A549 (cell line): ENCODE measurements at regions not wholly inside any gene's neighbourhood (a gene's known extent, or its start where the extent isn't known, plus 50 kb on each side); places are given as distances from the start of the nearest gene placed in this dataset.

ENCODE experiments used
- ATAC-seq, 2 experiments: fragments of 200-7000 bp in 1 of 2; fragments of >200 bp in 1 of 2; cut with Nextera tagmentation in 1 of 2; cut with Tn5 transposase in 1 of 2; 3 replicates each; pipeline versions ENCODE4 v1.8.0 to v1.9.1; 2018 to 2020; ENCODE audit warnings: mild to moderate bottlenecking in 1 of 2, moderate library complexity in 1 of 2
- CTCF ChIA-PET: fragments of 300-600 bp; sonication (Branson Sonifier 250); formaldehyde crosslinking; extraction: SDS; loops from one replicate; lab custom pipeline; 2021; ENCODE audit warnings: antibody characterized with exemption, inconsistent platforms; lab: Yijun Ruan, JAX
- POLR2A ChIA-PET: fragments of 350-600 bp; formaldehyde crosslinking; extraction: SDS; loops from one replicate; lab custom pipeline; 2021; ENCODE audit warnings: antibody characterized with exemption, inconsistent platforms; lab: Yijun Ruan, JAX
- DNase-seq, 2 experiments: peaks; one replicate each; pipeline versions ENCODE4 v3.0.0 to v3.0.0-alpha.2; 2011 to 2016; ENCODE audit warnings: low read depth in 1 of 2, low spot score in 1 of 2
- FAIRE-seq: peaks from 2 replicates; lab custom pipeline; 2011; peaks lifted over from hg19 to GRCh38; lab: Jason Lieb, UNC
- H3K27ac ChIP-seq, 2 experiments: fragments of >200 bp; sonication (Bioruptor Twin); formaldehyde crosslinking; 3 replicates each; pipeline ENCODE4 v1.5.1; 2016 to 2017
- H3K4me1 ChIP-seq: fragments of >200 bp; sonication (Bioruptor Twin); formaldehyde crosslinking; 3 replicates; pipeline ENCODE4 v1.6.1; 2016
- H3K4me2 ChIP-seq: fragments of >200 bp; sonication (Bioruptor Twin); formaldehyde crosslinking; 3 replicates; pipeline ENCODE4 v1.6.1; 2016
- H3K4me3 ChIP-seq: fragments of >200 bp; sonication (Bioruptor Twin); formaldehyde crosslinking; 3 replicates; pipeline ENCODE4 v1.5.1; 2016
- H3K9me3 ChIP-seq: fragments of >200 bp; sonication (Bioruptor Twin); formaldehyde crosslinking; 3 replicates; pipeline ENCODE4 v1.6.1; 2016
- BHLHE40 ChIP-seq: IDR thresholded peaks from 2 replicates; pipeline ENCODE4 v1.6.1; 2012; ENCODE audit warnings: low read depth, low read length, inconsistent platforms
- CHD2 ChIP-seq: fragments of 150-350 bp; IDR thresholded peaks from 2 replicates; pipeline ENCODE4 v1.6.1; 2014; ENCODE audit warnings: low read length; ENCODE audit not compliant: partially characterized antibody
- CHD4 ChIP-seq: fragments of 200-600 bp; sonication (generic); IDR thresholded peaks from 2 replicates; pipeline ENCODE4 v1.6.1; 2016; ENCODE audit warnings: antibody characterized with exemption, mild to moderate bottlenecking, borderline replicate concordance
- EHF ChIP-seq: fragments of 250-450 bp; sonication (Bioruptor Pico); IDR thresholded peaks from 2 replicates; pipeline ENCODE4 v1.5.0; 2020; ENCODE audit warnings: mild to moderate bottlenecking
- FOSL2 ChIP-seq, 2 experiments: fragments of 450-650 bp in 1 of 2; fragments of >200 bp in 1 of 2; sonication (Bioruptor Twin) in 1 of 2; formaldehyde crosslinking; IDR thresholded peaks; 2 replicates each; pipeline versions ENCODE4 v1.5.0 to v1.6.1; 2016 to 2020; ENCODE audit warnings: mild to moderate bottlenecking in 1 of 2, moderate library complexity in 1 of 2
- GATA3 ChIP-seq: IDR thresholded peaks from 2 replicates; pipeline ENCODE4 v1.6.1; 2012; ENCODE audit warnings: borderline replicate concordance
- HDAC2 ChIP-seq: fragments of 200-600 bp; sonication (generic); IDR thresholded peaks from 2 replicates; pipeline ENCODE4 v1.6.1; 2016
- HOXB13 ChIP-seq: fragments of 250-450 bp; sonication (Bioruptor Pico); IDR thresholded peaks from 2 replicates; pipeline ENCODE4 v1.5.0; 2020; ENCODE audit warnings: low read depth, mild to moderate bottlenecking, moderate library complexity
- JUN ChIP-seq, 2 experiments: fragments of >200 bp; sonication (Bioruptor Twin); formaldehyde crosslinking; IDR thresholded peaks; 2 replicates in 1 of 2; 3 replicates in 1 of 2; pipeline ENCODE4 v1.6.1; 2016 to 2017
- KDM5A ChIP-seq: fragments of 200-600 bp; sonication (generic); IDR thresholded peaks from 2 replicates; pipeline ENCODE4 v1.6.1; 2016; ENCODE audit warnings: antibody characterized with exemption, mild to moderate bottlenecking
- MAZ ChIP-seq: fragments of 150-350 bp; IDR thresholded peaks from 2 replicates; pipeline ENCODE4 v1.6.1; 2014; ENCODE audit warnings: antibody characterized with exemption, low read depth, low read length, borderline replicate concordance
- PHF8 ChIP-seq: fragments of 200-600 bp; sonication (generic); IDR thresholded peaks from 2 replicates; pipeline ENCODE4 v1.6.1; 2016; ENCODE audit warnings: low read depth, mild to moderate bottlenecking, antibody characterized with exemption, moderate library complexity, borderline replicate concordance
- POLR2A ChIP-seq: IDR thresholded peaks from 2 replicates; pipeline ENCODE4 v1.6.1; 2012; ENCODE audit warnings: mild to moderate bottlenecking, low read length
- POLR2AphosphoS2 ChIP-seq: conservative IDR thresholded peaks from 2 replicates; pipeline ENCODE4 v1.6.1; 2012; ENCODE audit warnings: low read length, improper control_type of control experiment, inconsistent platforms
- ZC3H11A ChIP-seq: fragments of 450-650 bp; IDR thresholded peaks from 2 replicates; pipeline ENCODE4 v1.6.1; 2014; ENCODE audit warnings: antibody characterized with exemption, mild to moderate bottlenecking
- ZFP36 ChIP-seq: fragments of 450-650 bp; IDR thresholded peaks from 2 replicates; pipeline ENCODE4 v1.6.1; 2014; ENCODE audit warnings: borderline replicate concordance; ENCODE audit not compliant: partially characterized antibody
- ZNF302 ChIP-seq: fragments of 250-450 bp; sonication (Bioruptor Pico); IDR thresholded peaks from 2 replicates; pipeline ENCODE4 v1.9.0; 2021; ENCODE audit warnings: inconsistent platforms, mild to moderate bottlenecking, moderate library complexity
- ZSCAN20 ChIP-seq: fragments of 250-450 bp; sonication (Bioruptor Pico); IDR thresholded peaks from 2 replicates; pipeline ENCODE4 v1.8.0; 2022; ENCODE audit warnings: mild to moderate bottlenecking, moderate library complexity
- WGBS: methylation state at CpG from one replicate; pipeline ENCODE4 v1.1.6; 2017; ENCODE audit errors: missing lambda C conversion rate; 5-methylcytosine and 5-hydroxymethylcytosine counted together
- TF ChIP-seq, protein P1 (sequence below): IDR thresholded peaks from 2 replicates; pipeline ENCODE4 v1.6.1; 2012
- TF ChIP-seq, protein P2 (sequence below): fragments of 250-450 bp; sonication (Bioruptor Pico); IDR thresholded peaks from 2 replicates; pipeline ENCODE4 v1.5.0; 2020; ENCODE audit warnings: low read depth, mild to moderate bottlenecking, moderate library complexity
- TF ChIP-seq, protein P3 (sequence below): fragments of >200 bp; sonication (Bioruptor Twin); formaldehyde crosslinking; IDR thresholded peaks from 3 replicates; pipeline ENCODE4 v1.6.1; 2016
- TF ChIP-seq, protein P4 (sequence below): fragments of 150-350 bp; IDR thresholded peaks from 2 replicates; pipeline ENCODE4 v1.6.1; 2014; ENCODE audit warnings: low read depth, mild to moderate bottlenecking, low read length

DNA sequence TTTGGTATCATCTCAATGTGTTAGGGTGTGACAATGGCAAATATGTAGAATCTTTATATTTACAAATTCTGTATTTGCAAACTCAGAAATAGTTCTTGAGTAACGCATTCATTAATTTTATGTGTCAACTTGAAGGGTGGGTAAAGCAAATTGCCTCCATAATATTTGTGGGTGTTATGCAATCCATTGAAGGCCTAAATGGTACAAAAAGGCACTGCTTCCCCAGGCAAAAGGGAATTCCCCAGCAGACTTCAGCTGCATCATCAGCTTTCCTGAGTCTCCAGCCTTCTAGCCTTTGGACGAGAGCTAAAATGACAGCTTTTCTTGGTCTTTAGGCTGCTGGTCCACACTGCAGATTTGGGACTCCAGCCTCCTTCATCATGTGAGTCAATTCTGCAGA lies 292.2 kb upstream of the PCDH7 start:
- ATAC-seq (no peak), FAIRE-seq (no peak)

DNA sequence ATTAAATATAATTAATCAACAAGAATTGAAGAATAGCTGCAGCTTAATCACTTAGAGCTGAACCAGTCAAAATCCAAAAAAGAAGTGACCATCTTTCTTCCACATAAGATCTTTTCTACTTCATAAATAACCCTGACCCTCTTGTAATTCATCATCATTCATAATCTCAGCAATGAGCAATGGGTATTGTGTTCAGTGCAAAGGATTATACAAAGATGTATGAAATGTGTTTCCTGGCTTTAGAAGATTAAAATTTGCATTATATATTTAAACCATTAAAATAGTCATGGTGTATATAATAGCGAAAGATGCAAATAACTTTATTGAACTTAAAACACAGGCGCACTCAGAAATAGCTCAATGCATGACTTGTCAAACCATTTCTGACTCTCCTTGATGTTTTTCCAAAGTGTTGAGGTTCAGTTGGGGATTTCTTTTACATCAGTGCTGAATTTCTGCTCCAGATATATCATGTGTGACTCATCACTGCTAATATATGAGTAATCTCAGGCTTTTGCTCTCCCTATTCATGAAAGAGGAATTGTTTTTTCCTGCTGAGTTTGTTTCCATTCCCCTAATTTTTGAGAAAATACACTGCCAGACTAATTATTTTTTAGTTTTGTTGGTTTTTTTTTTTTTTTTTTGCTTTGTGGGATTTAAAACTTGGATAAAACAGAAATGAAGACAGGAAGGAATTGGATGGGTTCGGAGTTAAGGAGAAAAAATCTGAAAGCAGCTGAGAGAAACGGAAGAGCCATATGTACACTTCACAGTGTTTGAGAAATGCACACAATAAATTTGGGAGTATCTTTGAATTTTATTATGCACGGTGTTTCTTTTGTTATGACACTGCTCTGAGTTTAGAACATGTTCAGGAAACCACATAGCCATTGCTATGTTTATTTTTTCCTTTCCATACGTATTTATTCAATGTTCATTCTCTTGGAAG lies 290.1 kb upstream of the PCDH7 start:
- H3K4me3 ChIP-seq: no peak overlapping the region
- 30% methylated on average over 6 of the region's 6 CpGs for WGBS
- H3K27ac ChIP-seq: no peak overlapping the region
- no peaks in the 10 kb centered on the region for H3K9me3 ChIP-seq
- FAIRE-seq (no peak), ATAC-seq (no peak), DNase-seq (no peak)
- no peaks in the 10 kb centered on the region for H3K4me1 ChIP-seq
- TF ChIP-seq CHD2 (no peak), ZSCAN20 (CRISPR knock-in tag) (no peak), FOSL2 (IDR thresholded peaks at IDR 0.05) (no peak), FOSL2 (CRISPR knock-in tag; IDR thresholded peaks at IDR 0.05) (no peak), JUN (IDR thresholded peaks at IDR 0.05) (no peak), KDM5A (no peak), HOXB13 (no peak), ZFP36 (no peak)
- TF ChIP-seq, protein P1, sequence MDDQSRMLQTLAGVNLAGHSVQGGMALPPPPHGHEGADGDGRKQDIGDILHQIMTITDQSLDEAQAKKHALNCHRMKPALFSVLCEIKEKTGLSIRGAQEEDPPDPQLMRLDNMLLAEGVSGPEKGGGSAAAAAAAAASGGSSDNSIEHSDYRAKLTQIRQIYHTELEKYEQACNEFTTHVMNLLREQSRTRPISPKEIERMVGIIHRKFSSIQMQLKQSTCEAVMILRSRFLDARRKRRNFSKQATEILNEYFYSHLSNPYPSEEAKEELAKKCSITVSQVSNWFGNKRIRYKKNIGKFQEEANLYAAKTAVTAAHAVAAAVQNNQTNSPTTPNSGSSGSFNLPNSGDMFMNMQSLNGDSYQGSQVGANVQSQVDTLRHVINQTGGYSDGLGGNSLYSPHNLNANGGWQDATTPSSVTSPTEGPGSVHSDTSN: no peak
- POLR2A ChIA-PET: no interaction called here
- CTCF ChIA-PET: no interaction called here
- H3K4me2 ChIP-seq: no peak overlapping the region

More for the DNA sequence above, 292.2 kb upstream of the PCDH7 start:
- H3K4me1 ChIP-seq: no peaks in the 10 kb centered on the region
- DNase-seq: no peak
- no peaks in the 10 kb centered on the region for H3K9me3 ChIP-seq
- no peak overlapping the region for H3K27ac ChIP-seq
- ChIA-PET POLR2A (no interaction called here), CTCF (no interaction called here)
- no peak overlapping the region for H3K4me3 ChIP-seq
- 32% methylated on average over 2 of the region's 2 CpGs for WGBS
- TF ChIP-seq, protein P2, sequence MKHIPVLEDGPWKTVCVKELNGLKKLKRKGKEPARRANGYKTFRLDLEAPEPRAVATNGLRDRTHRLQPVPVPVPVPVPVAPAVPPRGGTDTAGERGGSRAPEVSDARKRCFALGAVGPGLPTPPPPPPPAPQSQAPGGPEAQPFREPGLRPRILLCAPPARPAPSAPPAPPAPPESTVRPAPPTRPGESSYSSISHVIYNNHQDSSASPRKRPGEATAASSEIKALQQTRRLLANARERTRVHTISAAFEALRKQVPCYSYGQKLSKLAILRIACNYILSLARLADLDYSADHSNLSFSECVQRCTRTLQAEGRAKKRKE (CRISPR knock-in tag): no peak
- TF ChIP-seq, protein P3, sequence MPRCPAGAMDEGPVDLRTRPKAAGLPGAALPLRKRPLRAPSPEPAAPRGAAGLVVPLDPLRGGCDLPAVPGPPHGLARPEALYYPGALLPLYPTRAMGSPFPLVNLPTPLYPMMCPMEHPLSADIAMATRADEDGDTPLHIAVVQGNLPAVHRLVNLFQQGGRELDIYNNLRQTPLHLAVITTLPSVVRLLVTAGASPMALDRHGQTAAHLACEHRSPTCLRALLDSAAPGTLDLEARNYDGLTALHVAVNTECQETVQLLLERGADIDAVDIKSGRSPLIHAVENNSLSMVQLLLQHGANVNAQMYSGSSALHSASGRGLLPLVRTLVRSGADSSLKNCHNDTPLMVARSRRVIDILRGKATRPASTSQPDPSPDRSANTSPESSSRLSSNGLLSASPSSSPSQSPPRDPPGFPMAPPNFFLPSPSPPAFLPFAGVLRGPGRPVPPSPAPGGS: no peak
- no peak for TF ChIP-seq ZC3H11A
- TF ChIP-seq CHD2: no peak
- TF ChIP-seq EHF: no peak
- no peak for TF ChIP-seq CHD4
- no peak for TF ChIP-seq BHLHE40
- TF ChIP-seq, protein P4, sequence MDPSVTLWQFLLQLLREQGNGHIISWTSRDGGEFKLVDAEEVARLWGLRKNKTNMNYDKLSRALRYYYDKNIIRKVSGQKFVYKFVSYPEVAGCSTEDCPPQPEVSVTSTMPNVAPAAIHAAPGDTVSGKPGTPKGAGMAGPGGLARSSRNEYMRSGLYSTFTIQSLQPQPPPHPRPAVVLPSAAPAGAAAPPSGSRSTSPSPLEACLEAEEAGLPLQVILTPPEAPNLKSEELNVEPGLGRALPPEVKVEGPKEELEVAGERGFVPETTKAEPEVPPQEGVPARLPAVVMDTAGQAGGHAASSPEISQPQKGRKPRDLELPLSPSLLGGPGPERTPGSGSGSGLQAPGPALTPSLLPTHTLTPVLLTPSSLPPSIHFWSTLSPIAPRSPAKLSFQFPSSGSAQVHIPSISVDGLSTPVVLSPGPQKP: no peak
- no peak for TF ChIP-seq HDAC2
- no peak for TF ChIP-seq JUN (IDR thresholded peaks at IDR 0.05)
- TF ChIP-seq ZNF302 (CRISPR knock-in tag): no peak
- no peak for TF ChIP-seq POLR2A
- TF ChIP-seq PHF8: no peak
- TF ChIP-seq MAZ: no peak
- TF ChIP-seq GATA3: no peak
- no peak for TF ChIP-seq POLR2AphosphoS2
- no peak overlapping the region for H3K4me2 ChIP-seq
